ENCODE measurements at regions not wholly inside any gene's neighbourhood (a gene's known extent, or its start where the extent isn't known, plus 50 kb on each side); places are given as distances from the start of the nearest gene placed in this dataset.

DNA sequence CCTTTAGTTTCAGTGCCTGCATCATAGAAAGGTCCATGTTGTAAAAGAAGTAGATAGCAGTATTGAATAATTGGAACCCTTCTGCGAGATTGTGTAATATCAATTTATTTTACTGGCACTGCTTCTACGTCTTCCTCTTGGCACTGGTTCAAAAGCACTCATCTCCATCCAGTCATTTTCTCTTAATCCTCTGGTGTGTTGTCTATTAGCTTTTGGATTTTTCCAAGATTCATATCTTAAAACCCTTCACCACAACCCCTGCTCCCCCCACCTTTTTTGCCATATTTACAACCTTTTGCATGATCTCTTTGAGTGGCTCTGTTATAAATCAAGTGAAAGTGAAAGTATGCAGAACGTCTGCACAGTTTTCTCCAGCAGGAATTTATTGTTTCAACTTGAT, 76.6 kb upstream of the HSF2 start:
- peak; percentile 16 for DNase-seq

DNA sequence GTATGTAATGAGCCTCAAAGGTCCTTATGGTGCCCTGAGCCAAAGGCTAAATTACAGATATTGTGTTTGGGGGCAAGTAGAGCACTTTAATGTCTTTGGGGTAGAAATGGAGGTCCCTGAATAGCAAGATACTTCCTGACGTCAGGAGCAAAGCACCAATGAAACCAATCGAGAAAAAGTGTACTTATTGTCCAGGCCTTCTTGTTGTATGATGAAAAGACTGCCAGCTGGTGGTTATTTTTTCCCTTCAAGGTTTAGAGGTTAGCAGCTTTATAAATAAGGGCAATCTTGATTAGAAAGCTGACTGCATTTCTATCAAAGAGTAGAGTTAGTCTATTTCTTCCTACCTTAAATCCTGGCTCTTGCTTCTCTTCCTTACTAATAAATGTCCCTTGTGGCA, 76.1 kb upstream of the HSF2 start:
- DNase-seq = no peak

DNA sequence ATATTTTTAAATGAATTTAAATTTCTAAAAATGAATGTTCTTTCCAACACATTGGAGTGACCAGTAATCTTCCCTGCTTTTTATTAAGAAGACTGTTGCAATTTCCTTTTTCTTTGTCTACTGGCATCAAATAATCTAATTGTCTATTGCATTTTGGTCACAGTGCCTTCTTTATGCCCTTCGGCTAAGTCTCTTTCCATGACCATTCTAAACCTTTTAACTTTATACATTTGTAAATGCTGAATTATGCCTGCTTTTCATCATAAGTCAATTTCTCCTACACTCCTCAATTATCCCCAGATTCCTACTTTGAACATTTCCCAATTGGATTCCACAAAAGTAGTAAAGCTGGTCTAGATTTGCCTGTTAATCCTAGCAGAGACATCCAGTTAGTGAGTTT, 69.1 kb upstream of the HSF2 start:
- no peak for DNase-seq

DNA sequence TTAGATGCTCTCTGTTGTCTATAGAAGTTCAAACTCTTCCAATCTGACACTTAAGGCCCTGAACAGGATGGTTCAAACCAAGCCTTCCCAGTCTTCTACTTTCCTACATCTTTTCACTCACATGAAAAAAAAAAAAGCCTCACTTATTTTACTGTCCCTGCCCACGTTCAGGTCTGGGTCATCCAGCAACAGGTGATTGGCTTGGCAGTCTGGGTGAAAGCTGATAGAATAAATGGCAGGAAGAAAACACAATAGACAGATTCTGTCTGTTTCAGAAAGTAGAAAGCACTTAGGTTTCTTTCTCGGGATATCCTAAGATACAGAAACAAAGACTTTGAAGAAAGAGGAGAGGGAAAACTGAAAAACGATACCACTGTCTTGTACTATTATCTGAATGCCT, 61.8 kb upstream of the HSF2 start:
- no peak for DNase-seq

DNA sequence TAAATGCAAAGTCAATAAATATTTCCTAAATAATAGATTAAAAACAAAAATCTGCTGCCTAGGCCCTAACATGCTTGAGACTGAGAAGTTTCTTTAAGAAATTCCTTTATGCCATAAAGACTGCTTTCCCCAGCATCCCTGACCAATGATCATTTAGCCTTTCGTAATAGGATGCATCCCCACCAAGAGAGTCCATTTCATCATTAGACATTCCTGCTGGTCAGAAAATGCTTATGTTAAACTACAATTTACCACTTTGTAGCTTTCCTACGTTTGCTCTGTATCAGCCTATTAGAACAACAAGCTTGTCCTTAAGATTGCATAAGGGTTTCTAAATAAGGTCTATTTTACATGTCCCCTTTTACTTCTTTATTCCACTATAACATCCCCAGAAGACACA, 59.8 kb upstream of the HSF2 start:
- DNase-seq = no peak

DNA sequence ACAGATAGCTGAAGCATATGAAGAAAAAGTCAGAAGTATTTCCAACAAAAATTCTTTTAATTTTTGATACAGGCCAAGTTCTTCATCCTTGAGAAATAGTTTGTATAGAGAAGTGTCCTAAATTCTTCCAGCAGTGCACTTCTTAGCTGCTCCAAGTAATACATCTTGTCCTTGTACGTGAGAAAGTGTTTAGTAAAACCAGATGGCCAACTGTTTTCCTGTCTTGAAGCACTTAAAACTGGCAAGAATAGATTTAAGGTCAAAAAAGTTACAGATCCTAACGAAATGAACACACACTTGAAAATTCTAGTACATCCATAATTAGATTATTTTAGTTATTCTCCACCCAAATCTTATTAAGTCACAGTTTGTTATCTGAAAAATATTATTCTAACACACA, 52.2 kb upstream of the HSF2 start:
- DNase-seq = no peak

DNA sequence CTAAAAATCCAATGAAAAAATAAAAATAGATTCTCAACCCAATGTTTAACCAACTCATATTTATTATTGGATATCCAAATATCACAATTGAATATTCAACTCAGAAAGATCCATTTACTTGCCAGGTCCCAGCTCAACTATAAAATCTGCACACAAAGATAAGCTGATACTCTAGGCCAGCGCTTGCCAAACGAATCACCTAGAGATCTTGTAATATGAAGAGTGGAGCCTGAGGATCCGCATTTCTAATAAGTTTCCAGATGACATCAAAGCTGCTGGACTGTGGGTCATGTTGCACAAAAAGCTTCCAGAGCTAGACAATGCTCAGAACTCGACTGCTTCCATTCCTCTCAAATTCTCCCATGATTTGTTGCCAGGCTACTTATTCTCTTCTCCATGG, 51.7 kb upstream of the HSF2 start:
- no peak for DNase-seq

All from NCI-H524 treated with DMSO at 0.1 percent for 48 hours (cell line).